ENCODE measurements at regions not wholly inside any gene's neighbourhood (a gene's known extent, or its start where the extent isn't known, plus 50 kb on each side); places are given as distances from the start of the nearest gene placed in this dataset.

- H3K4me3 ChIP-seq (ENCODE audit: control insufficient read depth in 2 of 3, extremely low read depth in 1 of 3, insufficient read depth in 2 of 3, low read depth in 1 of 3, low read length in 3 of 3): no peak overlapping the region
- no peaks in the 10 kb centered on the region for H3K9me1 ChIP-seq (ENCODE audit: control insufficient read depth, extremely low read depth, insufficient read depth, low read length)
- dilution Hi-C loops (cut with MboI; ENCODE audit: extremely low pct_ligation_motif_present, low sequenced_read_pairs): no loop called here
- no peak overlapping the region for H3K27ac ChIP-seq (ENCODE audit: control insufficient read depth, insufficient read depth, low read length)
- no peaks in the 10 kb centered on the region for H4K20me1 ChIP-seq (ENCODE audit: control insufficient read depth, extremely low read depth, insufficient read depth, low read length)
- no peak overlapping the region for H2AFZ ChIP-seq (ENCODE audit: control insufficient read depth, low read length)
- DNase-seq (ENCODE audit: low read depth, low spot score) (no peak), FAIRE-seq (no peak)
- no peaks in the 10 kb centered on the region for H3K27me3 ChIP-seq (ENCODE audit: control insufficient read depth, extremely low read depth, insufficient read depth, low read length)
- no peaks in the 10 kb centered on the region for H3K79me2 ChIP-seq (ENCODE audit: control insufficient read depth, insufficient read depth, low read length)
- H3K4me2 ChIP-seq (ENCODE audit: control insufficient read depth, extremely low read depth, insufficient read depth, low read depth, low read length): no peak overlapping the region
- no peaks in the 10 kb centered on the region for H3K9me3 ChIP-seq (ENCODE audit: control insufficient read depth, low read depth, low read length)
- no peaks in the 10 kb centered on the region for H3K4me1 ChIP-seq (ENCODE audit: control insufficient read depth, extremely low read depth, insufficient read depth, low read length)
- TF ChIP-seq CTCF (optimal IDR thresholded peaks at IDR 0.05 in 1 of 3, IDR thresholded peaks at IDR 0.05 in 1 of 3, conservative IDR thresholded peaks at IDR 0.05 in 1 of 3; ENCODE audit: extremely low read depth in 1 of 3, insufficient read depth in 2 of 3, low read length in 3 of 3) (no peak), EZH2 (IDR thresholded peaks at IDR 0.05; ENCODE audit: low read length) (no peak)
- no peak overlapping the region for H3K9ac ChIP-seq (ENCODE audit: control insufficient read depth, extremely low read depth, insufficient read depth, low read length)
- H3K36me3 ChIP-seq (ENCODE audit: control insufficient read depth in 2 of 2, extremely low read depth in 1 of 2, insufficient read depth in 2 of 2, low read length in 2 of 2): no peaks in the 10 kb centered on the region
These were observed 233.2 kb downstream of the ZBBX start for GRCh38 chr3:167146911-167147310.

DNA sequence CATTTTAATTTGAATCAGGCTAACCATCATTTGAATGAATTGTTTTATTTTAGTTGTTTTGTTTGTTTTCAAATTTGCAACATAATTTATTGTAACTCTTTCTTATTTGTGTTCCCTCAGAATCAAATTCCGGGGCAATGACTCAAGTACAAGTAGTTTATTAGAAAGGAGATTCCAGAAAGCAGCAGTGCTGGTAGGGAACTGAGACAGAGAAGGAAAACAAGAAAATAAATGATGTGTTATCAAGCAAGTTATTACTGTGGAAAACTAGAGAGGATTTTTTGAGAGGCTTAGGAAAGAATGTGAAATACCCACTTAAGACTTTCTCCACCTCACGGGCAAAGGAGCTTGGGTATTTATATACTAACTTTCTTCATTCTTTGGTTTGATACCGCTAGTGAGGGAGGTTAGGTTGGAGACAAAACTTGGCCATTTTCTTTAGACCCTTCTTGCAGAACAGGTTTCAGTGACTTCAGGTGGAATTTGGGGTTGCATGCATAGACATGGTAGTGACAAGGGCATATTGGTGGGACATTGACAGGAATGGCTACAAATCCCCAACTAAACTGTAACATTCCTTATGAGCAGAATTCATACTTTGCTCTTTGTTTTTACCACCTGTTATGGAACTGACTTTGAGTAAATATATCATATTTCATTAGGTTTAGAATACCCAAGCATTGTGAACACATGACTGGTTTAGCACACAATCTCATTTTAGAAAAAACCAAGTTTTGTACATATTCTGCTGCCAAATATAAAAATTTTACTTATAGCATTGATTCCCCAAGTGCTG lies 254.3 kb downstream of the ZBBX start:
- H4K20me1 ChIP-seq (ENCODE audit: control insufficient read depth, extremely low read depth, insufficient read depth, low read length): no peaks in the 10 kb centered on the region
- H3K36me3 ChIP-seq (ENCODE audit: control insufficient read depth in 2 of 2, extremely low read depth in 1 of 2, insufficient read depth in 2 of 2, low read length in 2 of 2): no peaks in the 10 kb centered on the region
- H3K4me3 ChIP-seq (ENCODE audit: control insufficient read depth in 2 of 3, extremely low read depth in 1 of 3, insufficient read depth in 2 of 3, low read depth in 1 of 3, low read length in 3 of 3): no peak overlapping the region
- H3K4me1 ChIP-seq (ENCODE audit: control insufficient read depth, extremely low read depth, insufficient read depth, low read length): no peaks in the 10 kb centered on the region
- H3K9ac ChIP-seq (ENCODE audit: control insufficient read depth, extremely low read depth, insufficient read depth, low read length): no peak overlapping the region
- TF ChIP-seq EZH2 (IDR thresholded peaks at IDR 0.05; ENCODE audit: low read length) (no peak), CTCF (optimal IDR thresholded peaks at IDR 0.05 in 1 of 3, IDR thresholded peaks at IDR 0.05 in 1 of 3, conservative IDR thresholded peaks at IDR 0.05 in 1 of 3; ENCODE audit: extremely low read depth in 1 of 3, insufficient read depth in 2 of 3, low read length in 3 of 3) (no peak)
- no peaks in the 10 kb centered on the region for H3K79me2 ChIP-seq (ENCODE audit: control insufficient read depth, insufficient read depth, low read length)
- no peak for FAIRE-seq
- H3K27me3 ChIP-seq (ENCODE audit: control insufficient read depth, extremely low read depth, insufficient read depth, low read length): no peaks in the 10 kb centered on the region
- no peaks in the 10 kb centered on the region for H3K9me3 ChIP-seq (ENCODE audit: control insufficient read depth, low read depth, low read length)
- H3K9me1 ChIP-seq (ENCODE audit: control insufficient read depth, extremely low read depth, insufficient read depth, low read length): no peaks in the 10 kb centered on the region
- dilution Hi-C loops (cut with MboI; ENCODE audit: extremely low pct_ligation_motif_present, low sequenced_read_pairs): no loop called here
- no peak overlapping the region for H2AFZ ChIP-seq (ENCODE audit: control insufficient read depth, low read length)
- H3K27ac ChIP-seq (ENCODE audit: control insufficient read depth, insufficient read depth, low read length): no peak overlapping the region
- no peak overlapping the region for H3K4me2 ChIP-seq (ENCODE audit: control insufficient read depth, extremely low read depth, insufficient read depth, low read depth, low read length)
- no peak for DNase-seq (ENCODE audit: low read depth, low spot score)

Data from keratinocyte (primary cell).